AML-193 (cell line): ENCODE measurements at regions not wholly inside any gene's neighbourhood (a gene's known extent, or its start where the extent isn't known, plus 50 kb on each side); places are given as distances from the start of the nearest gene placed in this dataset.

ENCODE experiments used
- DNase-seq, 2 experiments: peaks; one replicate each; lab custom pipeline; 2025; lab: John Stamatoyannopoulos, UW

- no peak for DNase-seq
Observed at GRCh38 chr6:81864124-81864523, 111.6 kb upstream of the TENT5A start.

- no peak for DNase-seq
Observed at GRCh38 chr6:81863123-81863522, 110.6 kb upstream of the TENT5A start.

- DNase-seq = no peak
Observed at GRCh38 chr6:81861281-81861680, 108.8 kb upstream of the TENT5A start.

GRCh38 chr6:81859884-81860283, 107.4 kb upstream of the TENT5A start:
- DNase-seq = no peak

GRCh38 chr6:81857812-81858211, 105.3 kb upstream of the TENT5A start:
- no peak for DNase-seq

GRCh38 chr6:81856872-81857271, 104.4 kb upstream of the TENT5A start:
- DNase-seq = peak in 1 of 2 experiments; percentile 17

- no peak for DNase-seq
Observed at GRCh38 chr6:81854474-81854873, 102.0 kb upstream of the TENT5A start.

GRCh38 chr6:81853975-81854374, 101.5 kb upstream of the TENT5A start:
- no peak for DNase-seq

- no peak for DNase-seq
Observed at GRCh38 chr6:81849248-81849647, 96.8 kb upstream of the TENT5A start.

GRCh38 chr6:81847866-81848265, 95.4 kb upstream of the TENT5A start:
- no peak for DNase-seq

GRCh38 chr6:81844686-81845085, 92.2 kb upstream of the TENT5A start:
- no peak for DNase-seq

- no peak for DNase-seq
Observed at GRCh38 chr6:81843302-81843701, 90.8 kb upstream of the TENT5A start.

- DNase-seq = no peak
Observed at GRCh38 chr6:81842254-81842653, 89.8 kb upstream of the TENT5A start.

GRCh38 chr6:81838724-81839426, 86.4 kb upstream of the TENT5A start:
- peak; percentile 51 to 65 for DNase-seq

GRCh38 chr6:81838031-81838430, 85.5 kb upstream of the TENT5A start:
- no peak for DNase-seq

- no peak for DNase-seq
Observed at GRCh38 chr6:81834141-81834681, 81.7 kb upstream of the TENT5A start.

GRCh38 chr6:81832304-81832703, 79.8 kb upstream of the TENT5A start:
- DNase-seq = no peak

GRCh38 chr6:81831274-81831673, 78.8 kb upstream of the TENT5A start:
- no peak for DNase-seq

- no peak for DNase-seq
Observed at GRCh38 chr6:81826784-81827183, 74.3 kb upstream of the TENT5A start.

GRCh38 chr6:81822568-81822967, 70.1 kb upstream of the TENT5A start:
- DNase-seq = no peak

GRCh38 chr6:81821449-81821848, 69.0 kb upstream of the TENT5A start:
- DNase-seq = no peak

GRCh38 chr6:81820980-81821379, 68.5 kb upstream of the TENT5A start:
- no peak for DNase-seq

- no peak for DNase-seq
Observed at GRCh38 chr6:81820422-81820821, 67.9 kb upstream of the TENT5A start.

- no peak for DNase-seq
Observed at GRCh38 chr6:81819767-81820166, 67.3 kb upstream of the TENT5A start.
